ENCODE measurements at regions not wholly inside any gene's neighbourhood (a gene's known extent, or its start where the extent isn't known, plus 50 kb on each side); places are given as distances from the start of the nearest gene placed in this dataset.

- TF ChIP-seq ZNF518A (tag by site-specific recombination; conservative IDR thresholded peaks at IDR 0.05; ENCODE audit: low read depth) (no peak), REST (tag by site-specific recombination; IDR thresholded peaks at IDR 0.05) (no peak), ZNF585B (tag by site-specific recombination; IDR thresholded peaks at IDR 0.05) (no peak), PRDM1 (tag by site-specific recombination; IDR thresholded peaks at IDR 0.05) (no peak), IKZF3 (tag by site-specific recombination; IDR thresholded peaks at IDR 0.05) (no peak), GLI2 (tag by site-specific recombination; IDR thresholded peaks at IDR 0.05; ENCODE audit: borderline replicate concordance, low read depth) (no peak), PRDM2 (tag by site-specific recombination; IDR thresholded peaks at IDR 0.05; ENCODE audit: borderline replicate concordance) (no peak), ZNF510 (tag by site-specific recombination; IDR thresholded peaks at IDR 0.05; ENCODE audit: insufficient replicate concordance) (no peak)
Observed at GRCh38 chr1:163570071-163570470, 248.3 kb downstream of the NUF2 start (continued).

GRCh38 chr1:163571950-163572349 is 250.2 kb downstream of the NUF2 start:
- POLR2A ChIA-PET = no interaction called here
- no peak overlapping the region for H3K27ac ChIP-seq (ENCODE audit: extremely low read depth, low read depth, low read length)

More at GRCh38 chr1:163571950-163572349, 250.2 kb downstream of the NUF2 start:
- Histone ChIP-seq H3K36me3 (ENCODE audit: control insufficient read depth in 2 of 2, insufficient read depth in 1 of 2, low read length in 2 of 2) (no peaks in the 10 kb centered on the region), H3K4me1 (ENCODE audit: control insufficient read depth, insufficient read depth, low read length) (no peaks in the 10 kb centered on the region), H3K9me3 (ENCODE audit: control insufficient read depth, insufficient read depth, low read depth, low read length) (no peaks in the 10 kb centered on the region), H3K4me3 (ENCODE audit: low read depth, low read length) (no peak overlapping the region)
- TF ChIP-seq ZNF704 (tag by site-specific recombination; IDR thresholded peaks at IDR 0.05) = no peak
- no peak for TF ChIP-seq ZBTB21 (tag by site-specific recombination; IDR thresholded peaks at IDR 0.05)
- TF ChIP-seq ZNF37A (tag by site-specific recombination; IDR thresholded peaks at IDR 0.05) = no peak
- TF ChIP-seq SCRT1 (tag by site-specific recombination; IDR thresholded peaks at IDR 0.05; ENCODE audit: borderline replicate concordance) = no peak
- TF ChIP-seq ZNF416 (tag by site-specific recombination; IDR thresholded peaks at IDR 0.05) = no peak
- no peak for TF ChIP-seq ZNF610 (tag by site-specific recombination; IDR thresholded peaks at IDR 0.05; ENCODE audit: borderline replicate concordance)
- TF ChIP-seq ZSCAN30 (tag by site-specific recombination; IDR thresholded peaks at IDR 0.05) = no peak
- CTCF ChIA-PET = no interaction called here

All from HEK293 (cell line).